Suppressor macrophage (primary cell): ENCODE measurements at regions not wholly inside any gene's neighbourhood (a gene's known extent, or its start where the extent isn't known, plus 50 kb on each side); places are given as distances from the start of the nearest gene placed in this dataset.

Source experiments
- DNase-seq, 4 experiments: peaks; one replicate each; pipeline ENCODE4 v3.0.0-alpha.2; 2020 to 2022

DNA sequence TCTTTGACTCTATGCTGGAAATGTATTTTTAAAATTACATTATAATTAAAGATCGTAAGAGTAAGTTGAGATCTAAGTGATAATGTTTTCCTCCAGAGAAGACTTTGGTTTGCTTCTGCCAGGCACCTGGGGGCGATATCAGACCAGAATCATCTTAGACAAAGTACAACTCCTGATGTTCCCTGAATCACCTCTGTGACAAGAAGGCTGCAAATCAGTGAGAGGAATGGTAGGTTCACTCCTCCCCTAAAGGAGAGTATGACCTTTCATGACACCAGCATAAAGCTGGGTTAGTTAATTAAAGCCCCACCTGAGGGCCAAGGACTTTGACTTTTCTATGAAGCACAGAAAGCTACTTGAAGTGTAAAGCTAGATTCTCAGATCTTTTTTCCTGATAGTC, 114.4 kb upstream of the DTNA start:
- peak in 3 of 4 experiments; percentile 3 to 15 (median 15) for DNase-seq

GRCh38 chr18:34598120-34598635, 111.9 kb upstream of the DTNA start:
- no peak for DNase-seq

DNA sequence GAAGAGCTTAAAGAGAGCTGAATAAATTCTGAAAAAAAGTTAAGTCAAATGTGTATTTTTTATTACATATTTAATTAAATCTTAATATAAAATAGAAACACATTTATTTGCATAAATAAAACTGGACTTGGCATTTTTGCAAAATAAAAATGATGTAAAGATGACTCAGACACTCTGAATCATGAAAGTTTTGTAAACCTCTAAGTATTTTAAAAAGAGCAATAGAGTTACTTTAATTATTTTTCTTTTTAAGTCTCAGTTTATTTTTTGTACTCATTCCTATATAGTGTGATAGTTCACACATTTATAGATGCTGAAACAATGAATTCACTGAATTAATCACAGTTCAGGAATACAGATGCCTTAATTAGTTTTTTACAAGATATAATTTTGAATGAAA, 109.9 kb upstream of the DTNA start:
- DNase-seq, result peak in 1 of 4 experiments; percentile 2

DNA sequence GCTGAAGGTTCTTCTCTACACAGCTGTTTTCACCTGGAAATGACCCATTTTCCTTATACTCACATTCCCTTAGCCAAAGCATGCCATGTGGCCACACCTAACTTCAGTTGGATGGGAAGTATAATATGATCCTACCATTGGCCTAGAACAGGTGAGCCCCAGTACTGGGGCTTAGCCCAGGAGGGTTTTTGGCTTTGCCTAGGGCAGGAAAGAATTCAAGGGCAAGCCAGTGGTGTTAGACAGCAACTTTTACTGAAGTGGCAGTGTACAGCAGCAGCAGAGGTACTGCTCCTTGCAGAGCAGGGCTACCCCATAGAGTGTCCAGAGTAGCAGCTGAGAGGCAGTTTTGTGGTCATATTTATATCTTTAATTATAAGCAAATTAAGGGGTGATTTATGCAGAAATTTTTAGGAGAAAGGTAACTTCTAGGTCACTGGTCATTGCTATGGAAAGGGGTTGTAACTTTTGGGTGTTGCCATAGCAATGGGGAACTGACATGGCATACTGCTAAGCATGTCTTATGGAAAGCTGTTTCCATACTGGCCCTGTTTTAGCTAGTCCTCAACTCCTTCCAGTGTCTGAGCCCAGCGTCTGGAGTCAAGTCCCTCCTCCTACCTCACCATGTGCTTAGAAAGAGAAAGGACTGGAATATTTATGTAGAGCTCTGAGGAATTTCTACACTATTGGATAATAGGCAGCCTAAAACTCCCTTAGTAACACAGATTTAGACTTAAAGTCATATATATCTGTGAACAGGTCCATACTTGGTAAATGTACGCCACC, 109.0 kb upstream of the DTNA start:
- DNase-seq, result no peak

DNA sequence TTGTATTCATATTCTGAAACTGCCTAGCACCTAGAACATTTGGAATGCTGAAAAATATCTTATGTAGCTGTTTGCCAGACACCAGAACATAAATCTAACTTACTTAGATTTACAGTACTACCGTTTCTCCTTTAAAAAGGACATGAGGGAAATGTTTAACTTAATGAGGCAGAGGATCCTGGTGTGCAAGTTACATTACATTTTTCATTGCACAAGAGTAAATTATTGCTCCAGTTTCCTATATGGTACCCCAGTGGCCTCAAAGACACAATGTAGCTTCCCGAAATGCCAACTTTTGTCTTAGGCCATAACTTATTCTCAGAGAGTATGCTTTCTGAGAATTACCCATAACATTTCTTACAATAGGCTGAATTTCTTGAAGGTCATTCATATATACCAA, 105.5 kb upstream of the DTNA start:
- DNase-seq, result peak in 2 of 4 experiments; percentile 9 to 25

DNA sequence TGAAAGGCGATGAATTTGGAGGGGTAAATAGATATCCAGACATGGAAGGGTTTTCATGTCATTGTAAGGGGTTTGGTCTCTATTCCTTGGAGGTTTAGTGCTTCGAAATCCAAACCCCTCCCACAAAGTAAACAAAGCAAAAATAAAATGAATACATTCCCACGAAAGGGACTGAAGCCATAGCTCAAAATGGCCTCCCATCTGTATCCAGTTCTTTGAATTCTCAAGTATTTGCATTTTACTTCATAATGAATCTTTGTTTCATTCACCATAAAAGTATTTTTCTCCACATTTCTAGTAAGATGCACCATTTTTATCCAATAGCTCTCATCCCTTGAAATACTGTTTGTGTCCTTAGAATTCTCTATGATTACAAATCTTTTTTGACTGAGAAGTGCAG, 103.2 kb upstream of the DTNA start:
- no peak for DNase-seq

DNA sequence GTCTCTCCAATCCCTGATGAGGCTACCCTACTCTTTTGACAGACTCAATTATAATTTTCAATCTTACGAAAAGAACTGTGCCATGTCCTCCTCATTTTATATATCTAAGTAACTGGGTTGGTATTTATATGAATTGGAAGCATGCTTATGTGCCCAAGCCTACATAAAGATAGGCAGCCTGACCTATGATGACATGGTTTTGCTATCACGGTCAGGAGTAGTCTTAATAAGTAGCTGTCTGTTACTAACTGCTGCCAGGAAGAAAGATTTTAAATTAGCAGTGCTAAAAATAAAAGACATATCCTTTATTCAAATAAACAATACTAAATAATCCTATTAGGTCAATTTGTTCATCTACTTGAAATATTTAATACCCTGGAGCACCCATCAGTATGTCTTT, 102.0 kb upstream of the DTNA start:
- DNase-seq, result no peak

DNA sequence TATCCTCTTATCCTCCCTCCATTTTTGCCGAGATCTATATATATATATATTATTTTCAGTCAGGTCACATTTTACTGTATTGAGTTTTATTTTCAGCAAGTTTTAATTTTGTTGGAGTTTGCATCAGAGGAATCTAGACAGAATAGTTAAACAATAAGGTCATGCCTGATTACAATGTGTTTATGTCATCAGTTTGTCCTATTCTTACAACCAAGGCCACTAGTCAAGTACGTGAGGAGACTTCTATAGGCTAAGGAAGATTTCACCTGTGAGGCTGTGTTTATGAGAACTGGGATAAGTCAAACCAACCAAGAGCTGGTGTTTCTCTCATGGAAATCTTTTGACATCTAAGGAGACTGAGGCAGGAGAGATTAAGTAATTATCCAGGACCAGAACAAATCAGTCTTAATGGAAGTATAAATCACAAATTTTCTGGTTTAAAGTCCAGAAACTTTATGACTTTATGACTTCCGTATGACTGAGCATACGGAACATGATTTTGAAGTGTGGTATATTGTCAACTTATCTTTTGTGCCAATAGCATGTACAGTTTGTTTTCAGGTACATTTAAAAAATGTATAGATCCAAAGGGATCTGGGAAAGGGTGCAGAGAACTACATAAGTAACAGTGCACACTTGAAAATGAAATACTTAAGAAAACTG, 100.0 kb upstream of the DTNA start:
- no peak for DNase-seq

DNA sequence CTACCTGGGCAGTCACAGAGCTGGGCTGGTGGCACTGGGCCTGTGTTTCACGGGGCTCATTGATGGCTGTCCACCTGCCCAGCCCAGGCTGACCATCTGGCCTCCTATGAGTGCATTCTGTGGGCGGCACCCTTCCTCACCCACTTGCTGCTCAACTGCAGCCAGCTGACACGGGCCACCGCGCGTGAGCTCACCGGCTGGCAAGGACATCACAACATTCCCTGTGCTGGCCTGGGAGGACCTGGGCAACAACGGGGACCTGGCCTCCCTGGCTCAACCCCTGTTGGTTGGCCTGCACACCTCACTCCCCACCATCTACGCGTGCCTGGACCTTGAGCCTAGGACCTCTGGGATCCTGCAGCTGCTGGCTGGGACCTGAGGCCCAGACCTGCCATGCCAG, 98.2 kb upstream of the DTNA start:
- no peak for DNase-seq

- no peak for DNase-seq
Observed at GRCh38 chr18:34620258-34620861, 89.7 kb upstream of the DTNA start.

- no peak for DNase-seq
Observed at GRCh38 chr18:34623557-34623956, 86.5 kb upstream of the DTNA start.

DNA sequence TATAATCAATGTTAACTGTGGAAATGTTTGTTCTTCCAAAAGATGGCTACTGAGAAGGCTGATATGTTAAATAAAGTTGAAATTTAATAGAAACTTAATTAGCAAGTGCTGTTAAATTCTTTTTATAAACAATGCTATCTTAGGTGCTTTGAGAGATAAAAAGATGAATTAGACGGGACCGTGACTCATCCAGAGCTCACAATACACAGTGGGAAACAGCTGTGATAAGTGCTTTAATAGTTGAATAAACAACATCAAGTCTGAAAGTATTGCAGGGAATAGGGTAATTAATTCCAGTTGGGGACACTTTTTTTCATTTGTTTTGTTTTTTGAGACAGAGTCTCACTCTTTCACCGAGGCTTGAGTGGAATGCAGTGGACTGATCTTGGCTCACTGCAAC, 85.5 kb upstream of the DTNA start:
- no peak for DNase-seq

GRCh38 chr18:34626404-34627136, 83.5 kb upstream of the DTNA start:
- DNase-seq, result no peak

- DNase-seq, result no peak
Observed at GRCh38 chr18:34627137-34627920, 82.8 kb upstream of the DTNA start.

GRCh38 chr18:34631093-34631966, 78.8 kb upstream of the DTNA start:
- DNase-seq, result no peak

DNA sequence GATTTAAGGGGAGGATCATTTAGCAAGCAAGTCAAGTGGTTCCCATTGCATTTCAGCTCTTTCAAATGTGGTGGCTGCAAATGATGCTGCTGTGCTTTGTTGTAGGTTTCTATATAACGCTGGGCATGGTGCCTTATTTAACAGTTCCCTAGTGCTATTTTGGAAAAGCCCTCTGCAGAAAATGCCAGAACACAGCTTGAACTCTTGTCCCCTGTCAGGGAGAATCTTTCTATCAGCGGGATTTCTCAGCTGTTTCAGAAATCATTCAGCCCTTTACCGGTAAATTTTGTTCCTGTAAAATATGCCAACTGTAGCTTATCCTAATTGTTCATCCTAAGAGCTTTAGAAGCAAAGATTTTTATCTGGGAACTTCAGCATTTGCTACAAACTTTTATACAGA, 77.8 kb upstream of the DTNA start:
- DNase-seq, result no peak

- DNase-seq, result no peak
Observed at GRCh38 chr18:34633368-34633767, 76.7 kb upstream of the DTNA start.

DNA sequence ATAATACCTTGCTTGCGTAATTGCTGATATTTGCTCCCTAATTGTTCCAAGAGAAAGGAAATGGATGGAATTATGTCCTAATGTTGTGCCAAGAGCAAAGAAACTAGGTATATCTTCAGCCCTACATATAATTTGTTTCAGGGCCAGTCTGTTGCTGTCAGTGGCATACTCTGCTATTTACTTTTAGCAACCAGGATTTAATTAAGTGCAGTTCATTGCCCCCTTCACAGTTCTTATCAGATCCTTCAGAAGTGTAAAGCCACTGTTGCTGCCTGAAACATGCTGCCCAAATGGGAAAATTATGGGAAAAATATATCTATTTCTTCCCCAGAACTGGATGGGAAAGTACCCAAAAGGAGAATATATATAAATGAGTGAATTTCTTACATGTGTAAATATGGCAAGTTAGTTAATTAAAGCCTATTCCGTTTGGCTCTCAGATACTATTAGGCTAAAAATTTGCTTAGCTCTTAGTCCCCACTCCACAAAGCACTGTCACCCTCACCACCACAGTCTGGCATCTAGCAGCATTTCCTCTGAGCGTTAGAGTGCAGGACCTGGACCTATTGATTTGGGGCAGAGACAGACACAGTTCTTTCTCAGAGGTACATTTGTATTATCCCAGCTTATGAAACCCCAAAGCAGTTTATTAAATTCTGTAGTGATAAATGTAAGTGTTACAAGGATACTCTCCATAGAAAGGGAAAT, 72.8 kb upstream of the DTNA start:
- no peak for DNase-seq

DNA sequence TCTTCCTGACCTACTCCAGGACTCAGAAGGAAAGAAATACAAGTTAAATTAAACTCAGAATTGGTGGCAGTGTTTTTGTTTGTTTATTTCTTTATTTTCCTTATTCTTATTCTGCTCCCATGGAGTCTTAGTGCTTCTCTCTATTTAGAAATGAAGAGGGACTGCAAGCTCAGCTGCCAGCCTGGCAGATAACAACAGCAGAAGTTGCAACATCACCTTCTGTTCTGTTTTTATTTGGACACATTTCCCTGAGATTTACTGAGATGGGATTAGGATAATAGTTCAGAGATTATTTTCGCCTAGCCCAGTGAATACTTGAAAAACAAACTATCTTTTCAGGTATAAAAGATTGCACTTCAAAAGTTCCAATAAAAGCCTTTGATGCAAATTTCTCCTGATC, 70.4 kb upstream of the DTNA start:
- no peak for DNase-seq

DNA sequence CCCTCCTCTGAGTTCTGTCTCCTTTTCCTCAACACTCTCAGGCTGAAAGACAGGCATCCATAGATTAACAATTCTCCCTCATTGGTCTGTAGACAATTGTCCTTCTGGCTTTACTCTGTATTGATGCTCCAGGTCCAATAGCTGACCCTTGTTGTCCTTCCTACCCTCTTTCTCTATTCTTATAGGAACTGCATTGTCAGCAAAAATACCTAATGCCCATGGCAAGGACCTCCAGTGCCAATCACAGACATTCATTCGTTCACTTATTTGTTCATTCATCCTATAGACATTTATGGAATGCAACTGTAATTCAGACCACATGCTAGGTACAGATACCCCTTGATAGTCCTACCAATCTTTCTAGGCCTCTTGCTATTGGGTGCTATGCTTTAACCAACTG, 69.8 kb upstream of the DTNA start:
- no peak for DNase-seq

DNA sequence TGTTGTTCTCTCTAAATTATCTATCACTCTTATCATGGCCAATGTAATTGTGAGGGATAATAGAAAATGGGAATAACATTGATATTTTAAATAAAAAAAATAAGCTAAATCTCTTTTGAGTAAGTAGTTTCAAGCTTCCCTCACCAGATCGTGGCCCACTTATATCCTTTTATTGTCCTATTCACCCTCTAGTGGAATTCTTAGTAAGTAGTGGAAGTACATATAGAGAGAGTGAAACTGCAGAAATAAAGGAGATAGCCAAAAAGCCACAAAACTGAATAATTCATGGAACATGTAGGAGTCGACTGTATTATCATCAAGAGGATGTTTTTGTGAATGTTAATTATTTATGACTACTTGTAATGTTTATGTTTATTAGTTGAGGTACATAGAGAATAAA, 66.1 kb upstream of the DTNA start:
- DNase-seq, result no peak
